ENCODE measurements at regions not wholly inside any gene's neighbourhood (a gene's known extent, or its start where the extent isn't known, plus 50 kb on each side); places are given as distances from the start of the nearest gene placed in this dataset.

- CTCF ChIA-PET: no interaction called here
Observed at GRCh38 chr7:25852939-25853271, 299.1 kb upstream of the NFE2L3 start.

GRCh38 chr7:25853314-25853713 lies 298.7 kb upstream of the NFE2L3 start:
- intact Hi-C loops (cut with micrococcal nuclease; ENCODE audit: unreplicated experiment): loop anchor here (10.0 kb wide), 1 partner anchor 511 kb away; no protein-coding TSS in a partner anchor
- peaks cover 16% of the 10 kb centered on the region for H3K27me3 ChIP-seq (replicated peaks; ENCODE audit: insufficient read depth, low read depth, low read length, poor library complexity)

More at GRCh38 chr7:25852939-25853271, 299.1 kb upstream of the NFE2L3 start:
- Histone ChIP-seq H3K27ac (ENCODE audit: low read depth, low read length, poor library complexity, severe bottlenecking) (no peak overlapping the region), H3K4me1 (ENCODE audit: insufficient read depth, low read length, poor library complexity, severe bottlenecking) (peaks cover 11% of the 10 kb centered on the region), H3K4me3 (ENCODE audit: low read depth, low read length, poor library complexity, severe bottlenecking) (no peak overlapping the region), H3K9me3 (ENCODE audit: low read depth, low read length, poor library complexity, severe bottlenecking) (no peaks in the 10 kb centered on the region), H3K36me3 (ENCODE audit: insufficient read depth, low read length, poor library complexity, severe bottlenecking) (no peaks in the 10 kb centered on the region), H3K27me3 (replicated peaks; ENCODE audit: insufficient read depth, low read depth, low read length, poor library complexity) (peaks cover 16% of the 10 kb centered on the region)
- DNase-seq (ENCODE audit: low spot score): no peak
- intact Hi-C loops (cut with micrococcal nuclease; ENCODE audit: unreplicated experiment): loop anchor here (10.0 kb wide), 1 partner anchor 512 kb away; no protein-coding TSS in a partner anchor
- BruUV-seq (replicated peaks): no TSS peak
- POLR2A ChIA-PET (ENCODE audit: low non-redundant PET): no interaction called here
- no peak for TF ChIP-seq CTCF (conservative IDR thresholded peaks at IDR 0.05; ENCODE audit: low read depth, low read length)
- no peak for TF ChIP-seq EZH2 (IDR thresholded peaks at IDR 0.05; ENCODE audit: borderline replicate concordance, low read depth, low read length, poor library complexity, severe bottlenecking)

DNA sequence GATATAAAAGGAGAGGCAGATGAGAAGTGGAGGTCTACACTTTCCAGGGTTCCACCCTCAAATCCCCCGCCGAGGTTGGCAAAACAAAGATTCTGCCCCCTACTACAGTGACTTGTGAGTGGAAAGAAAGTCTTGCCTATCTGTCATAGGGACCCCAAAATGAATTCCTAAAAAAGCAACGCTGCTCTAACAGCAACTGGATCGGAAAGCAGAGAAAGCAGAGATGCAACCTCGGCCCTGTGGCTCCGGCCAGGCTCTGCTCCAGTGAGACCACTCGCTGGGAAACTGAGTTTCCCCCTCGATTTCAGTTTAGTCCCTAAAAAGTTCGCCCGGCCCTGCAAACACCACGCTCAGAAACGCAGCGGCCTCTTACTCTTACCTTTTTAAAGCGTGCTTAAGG lies 297.9 kb upstream of the NFE2L3 start:
- H3K27me3 ChIP-seq (replicated peaks; ENCODE audit: insufficient read depth, low read depth, low read length, poor library complexity): peaks cover 16% of the 10 kb centered on the region
- H3K9me3 ChIP-seq (ENCODE audit: low read depth, low read length, poor library complexity, severe bottlenecking): no peaks in the 10 kb centered on the region
- POLR2A ChIA-PET (ENCODE audit: low non-redundant PET): no interaction called here
- H3K36me3 ChIP-seq (ENCODE audit: insufficient read depth, low read length, poor library complexity, severe bottlenecking): no peaks in the 10 kb centered on the region
- TF ChIP-seq CTCF (conservative IDR thresholded peaks at IDR 0.05; ENCODE audit: low read depth, low read length) (no peak), EZH2 (IDR thresholded peaks at IDR 0.05; ENCODE audit: borderline replicate concordance, low read depth, low read length, poor library complexity, severe bottlenecking) (no peak)
- H3K4me1 ChIP-seq (ENCODE audit: insufficient read depth, low read length, poor library complexity, severe bottlenecking): peaks cover 14% of the 10 kb centered on the region
- intact Hi-C loops (cut with micrococcal nuclease; ENCODE audit: unreplicated experiment): loop anchor here (10.0 kb wide), 1 partner anchor 511 kb away; no protein-coding TSS in a partner anchor
- no peak overlapping the region for H3K4me3 ChIP-seq (ENCODE audit: low read depth, low read length, poor library complexity, severe bottlenecking)
- CTCF ChIA-PET: interaction anchor here (1.0 to 1.6 kb wide), 5 partner anchors 9 to 594 kb away, joined by 3 to 6 read pairs (median 4); no protein-coding TSS in a partner anchor
- BruUV-seq (replicated peaks): no TSS peak
- H3K27ac ChIP-seq (ENCODE audit: low read depth, low read length, poor library complexity, severe bottlenecking): no peak overlapping the region
- no peak for DNase-seq (ENCODE audit: low spot score)

More at GRCh38 chr7:25853314-25853713, 298.7 kb upstream of the NFE2L3 start:
- POLR2A ChIA-PET (ENCODE audit: low non-redundant PET): no interaction called here
- no peak for DNase-seq (ENCODE audit: low spot score)
- H3K4me3 ChIP-seq (ENCODE audit: low read depth, low read length, poor library complexity, severe bottlenecking): no peak overlapping the region
- no peak overlapping the region for H3K27ac ChIP-seq (ENCODE audit: low read depth, low read length, poor library complexity, severe bottlenecking)
- peaks cover 14% of the 10 kb centered on the region for H3K4me1 ChIP-seq (ENCODE audit: insufficient read depth, low read length, poor library complexity, severe bottlenecking)
- BruUV-seq (replicated peaks): no TSS peak
- no peak for TF ChIP-seq EZH2 (IDR thresholded peaks at IDR 0.05; ENCODE audit: borderline replicate concordance, low read depth, low read length, poor library complexity, severe bottlenecking)
- CTCF ChIA-PET: interaction anchor here (1.6 kb wide), 1 partner anchor 10 kb away, joined by 3 read pairs; no protein-coding TSS in a partner anchor
- no peaks in the 10 kb centered on the region for H3K36me3 ChIP-seq (ENCODE audit: insufficient read depth, low read length, poor library complexity, severe bottlenecking)
- no peaks in the 10 kb centered on the region for H3K9me3 ChIP-seq (ENCODE audit: low read depth, low read length, poor library complexity, severe bottlenecking)
